PC-9 (cell line): ENCODE measurements at regions not wholly inside any gene's neighbourhood (a gene's known extent, or its start where the extent isn't known, plus 50 kb on each side); places are given as distances from the start of the nearest gene placed in this dataset.
"Not testable (repeated sequence)": the region's sequence is repeated elsewhere in the genome, so short reads cannot be mapped to it uniquely, and the experiment has no call there.

ENCODE experiments used
- BruUV-seq: library from RNA; stranded (reverse); fragments of 400-500 nt; replicated peaks from 2 replicates; lab custom pipeline; 2021; lab: Mats Ljungman, UMichigan
- CTCF ChIA-PET: fragments of 300-600 bp; sonication (Branson Sonifier 250); formaldehyde crosslinking; loops from one replicate; lab custom pipeline; 2022; ENCODE audit warnings: antibody characterized with exemption; lab: Charles Lee
- POLR2A ChIA-PET: fragments of 300-600 bp; sonication (Branson Sonifier 250); formaldehyde crosslinking; loops from one replicate; lab custom pipeline; 2022; ENCODE audit warnings: antibody characterized with exemption; ENCODE audit not compliant: unreplicated experiment; lab: Charles Lee
- DNase-seq, 2 experiments: peaks; one replicate each; pipeline versions ENCODE4 v3.0.0 to v3.0.0-alpha.2; 2015 to 2022; ENCODE audit warnings: mixed read lengths in 1 of 2
- H2AFZ ChIP-seq: fragments of 200-600 bp; sonication (generic); 2 replicates; pipeline ENCODE4 v1.8.1; 2017; ENCODE audit warnings: antibody characterized with exemption
- H3F3A ChIP-seq: fragments of 200-600 bp; sonication (generic); 2 replicates; pipeline ENCODE4 v1.8.1; 2017; ENCODE audit warnings: antibody characterized with exemption, mild to moderate bottlenecking, low read depth; ENCODE audit not compliant: insufficient read depth
- H3K27ac ChIP-seq: fragments of 200-600 bp; sonication (generic); 2 replicates; pipeline ENCODE4 v1.6.1; 2016; ENCODE audit warnings: mixed run types
- H3K27me3 ChIP-seq: fragments of 200-600 bp; sonication (generic); 2 replicates; pipeline ENCODE4 v1.6.1; 2016; ENCODE audit warnings: low read depth, mixed run types; ENCODE audit not compliant: insufficient read depth
- H3K36me3 ChIP-seq: fragments of 200-600 bp; sonication (generic); 2 replicates; pipeline ENCODE4 v1.6.1; 2016; ENCODE audit warnings: low read depth, mixed run types
- H3K4me1 ChIP-seq: fragments of 200-600 bp; sonication (generic); replicated peaks from 2 replicates; pipeline ENCODE4 v1.6.1; 2016; ENCODE audit warnings: mixed run types; ENCODE audit not compliant: insufficient read depth
- H3K4me2 ChIP-seq: fragments of 200-600 bp; sonication (generic); 2 replicates; pipeline ENCODE4 v1.6.1; 2017; ENCODE audit warnings: mixed run types
- H3K4me3 ChIP-seq: fragments of 200-600 bp; sonication (generic); 2 replicates; pipeline ENCODE4 v1.6.1; 2016; ENCODE audit warnings: mixed run types
- H3K79me2 ChIP-seq: fragments of 200-600 bp; sonication (generic); 2 replicates; pipeline ENCODE4 v1.6.1; 2017; ENCODE audit warnings: low read depth, mixed run types
- H3K9me2 ChIP-seq: fragments of 200-600 bp; sonication (generic); 2 replicates; pipeline ENCODE4 v1.8.1; 2017; ENCODE audit warnings: mild to moderate bottlenecking; ENCODE audit not compliant: insufficient read depth
- H3K9me3 ChIP-seq: fragments of 200-600 bp; sonication (generic); 2 replicates; pipeline ENCODE4 v1.8.1; 2016; ENCODE audit warnings: low read depth; ENCODE audit not compliant: insufficient read depth
- H4K20me1 ChIP-seq: fragments of 200-600 bp; sonication (generic); 2 replicates; pipeline ENCODE4 v1.8.1; 2017; ENCODE audit not compliant: insufficient read depth
- EZH2 ChIP-seq: fragments of 200-600 bp; sonication (generic); IDR thresholded peaks from 2 replicates; pipeline ENCODE4 v1.8.0; 2017; ENCODE audit warnings: antibody characterized with exemption, low read depth
- intact Hi-C: fragments of 100-400 bp; cut with micrococcal nuclease; formaldehyde crosslinking; loops from one replicate; pipeline ENCODE4 v1.10.0; 2022; ENCODE audit not compliant: unreplicated experiment
- TF ChIP-seq, protein P1 (sequence below): fragments of 200-600 bp; sonication (generic); conservative IDR thresholded peaks from 2 replicates; pipeline ENCODE4 v1.6.1; 2017; ENCODE audit warnings: mixed run types, antibody characterized with exemption, mild to moderate bottlenecking, moderate library complexity

DNA sequence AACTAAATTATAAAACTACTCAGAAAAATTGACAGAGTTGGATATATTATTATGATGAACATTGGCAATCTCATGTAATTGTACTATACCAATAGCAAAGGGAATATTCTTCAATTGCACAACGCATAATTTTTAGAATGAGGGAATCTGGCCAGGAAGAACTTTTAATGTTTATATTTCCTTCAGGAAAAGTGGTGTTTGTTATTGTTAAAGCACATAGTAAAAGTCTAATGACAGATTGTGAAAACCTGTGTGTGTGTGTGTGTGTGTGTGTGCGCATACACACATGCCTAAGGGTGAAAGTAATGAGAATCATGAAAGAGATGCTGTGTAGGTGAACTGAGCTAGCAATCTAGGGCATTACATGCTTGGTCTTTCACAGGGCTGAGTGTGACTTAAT, 877.7 kb downstream of the SLC6A15 start:
- intact Hi-C loops = no loop called here
- Histone ChIP-seq H3F3A (no peaks in the 10 kb centered on the region), H3K27me3 (no peaks in the 10 kb centered on the region), H3K36me3 (no peaks in the 10 kb centered on the region), H3K4me1 (no peaks in the 10 kb centered on the region), H3K9me3 (peaks cover 4% of the 10 kb centered on the region; the same call in 1 of the 2 replicates), H3K4me2 (no peak overlapping the region), H3K27ac (no peak overlapping the region), H3K9me2 (no peaks in the 10 kb centered on the region), H4K20me1 (no peaks in the 10 kb centered on the region), H2AFZ (no peak overlapping the region), H3K4me3 (no peak overlapping the region), H3K79me2 (no peaks in the 10 kb centered on the region)
- ChIA-PET POLR2A (no interaction called here), CTCF (no interaction called here)
- TF ChIP-seq, protein P1, sequence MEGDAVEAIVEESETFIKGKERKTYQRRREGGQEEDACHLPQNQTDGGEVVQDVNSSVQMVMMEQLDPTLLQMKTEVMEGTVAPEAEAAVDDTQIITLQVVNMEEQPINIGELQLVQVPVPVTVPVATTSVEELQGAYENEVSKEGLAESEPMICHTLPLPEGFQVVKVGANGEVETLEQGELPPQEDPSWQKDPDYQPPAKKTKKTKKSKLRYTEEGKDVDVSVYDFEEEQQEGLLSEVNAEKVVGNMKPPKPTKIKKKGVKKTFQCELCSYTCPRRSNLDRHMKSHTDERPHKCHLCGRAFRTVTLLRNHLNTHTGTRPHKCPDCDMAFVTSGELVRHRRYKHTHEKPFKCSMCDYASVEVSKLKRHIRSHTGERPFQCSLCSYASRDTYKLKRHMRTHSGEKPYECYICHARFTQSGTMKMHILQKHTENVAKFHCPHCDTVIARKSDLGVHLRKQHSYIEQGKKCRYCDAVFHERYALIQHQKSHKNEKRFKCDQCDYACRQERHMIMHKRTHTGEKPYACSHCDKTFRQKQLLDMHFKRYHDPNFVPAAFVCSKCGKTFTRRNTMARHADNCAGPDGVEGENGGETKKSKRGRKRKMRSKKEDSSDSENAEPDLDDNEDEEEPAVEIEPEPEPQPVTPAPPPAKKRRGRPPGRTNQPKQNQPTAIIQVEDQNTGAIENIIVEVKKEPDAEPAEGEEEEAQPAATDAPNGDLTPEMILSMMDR = no peak
- TF ChIP-seq EZH2 = no peak
- no TSS peak for BruUV-seq
- no peak for DNase-seq

DNA sequence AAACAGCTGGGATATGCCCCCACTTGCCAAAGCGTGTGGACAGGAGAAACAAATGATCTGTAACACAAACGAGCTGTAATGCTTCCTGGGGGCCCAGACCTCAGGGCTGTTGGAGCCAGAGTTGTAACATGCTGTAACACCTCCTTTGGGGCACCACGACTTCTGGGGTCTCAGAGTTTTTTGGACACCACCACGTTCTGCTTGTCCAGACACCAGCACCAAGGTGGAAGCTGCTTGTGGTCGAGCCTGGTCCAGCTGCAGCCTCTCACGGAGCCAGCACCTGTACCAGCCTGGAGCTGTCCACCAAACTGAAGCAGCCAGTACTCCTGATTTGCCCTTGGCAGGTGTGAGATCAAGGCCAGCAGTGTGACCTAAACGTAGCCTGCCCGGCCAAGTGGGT, 879.4 kb downstream of the SLC6A15 start:
- Histone ChIP-seq H3K27ac (no peak overlapping the region), H3K9me2 (no peaks in the 10 kb centered on the region), H3K4me1 (no peaks in the 10 kb centered on the region), H3K79me2 (no peaks in the 10 kb centered on the region), H3K4me2 (no peak overlapping the region), H3K4me3 (no peak overlapping the region), H4K20me1 (no peaks in the 10 kb centered on the region), H3K36me3 (no peaks in the 10 kb centered on the region), H3K9me3 (peaks cover 4% of the 10 kb centered on the region; the same call in 1 of the 2 replicates), H3F3A (no peaks in the 10 kb centered on the region), H2AFZ (no peak overlapping the region), H3K27me3 (no peaks in the 10 kb centered on the region)
- ChIA-PET CTCF (no interaction called here), POLR2A (no interaction called here)
- intact Hi-C loops = no loop called here
- no TSS peak for BruUV-seq
- no peak for DNase-seq
- TF ChIP-seq, protein P1 = no peak
- no peak for TF ChIP-seq EZH2

DNA sequence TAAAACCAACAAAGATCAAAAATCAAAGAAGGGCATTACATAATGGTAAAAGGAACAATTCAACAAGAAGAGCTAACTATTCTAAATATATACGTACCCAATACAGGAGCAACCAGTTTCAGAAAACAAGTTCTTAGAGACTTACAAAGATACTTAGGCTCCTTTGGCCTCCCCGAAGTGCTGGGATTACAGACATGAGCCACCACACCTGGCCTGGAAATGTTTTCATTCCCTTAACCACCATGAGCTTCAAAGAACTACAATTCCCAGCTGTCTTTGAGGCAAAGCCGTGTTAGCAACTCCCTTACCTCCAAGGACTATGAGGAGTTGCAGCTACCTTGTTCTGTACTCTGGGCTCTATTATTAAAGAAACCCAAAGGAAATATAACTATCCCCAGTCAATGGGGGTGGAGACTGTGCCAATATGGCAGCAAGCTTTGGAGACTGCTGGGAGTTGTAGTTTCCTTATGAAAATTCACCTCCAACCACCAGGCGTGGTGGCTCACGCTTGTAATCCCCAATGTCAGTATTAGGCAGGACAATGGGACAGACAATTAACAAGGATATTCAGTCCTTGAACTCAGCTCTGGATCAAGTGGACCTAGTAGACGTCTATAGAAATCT, 893.9 kb downstream of the SLC6A15 start:
- H3K4me3 ChIP-seq, POLR2A ChIA-PET, H3K4me1 ChIP-seq, H3K27me3 ChIP-seq, H3K9me2 ChIP-seq, BruUV-seq, H4K20me1 ChIP-seq, H3K79me2 ChIP-seq, H3F3A ChIP-seq, intact Hi-C loops, H3K27ac ChIP-seq, H2AFZ ChIP-seq, H3K9me3 ChIP-seq, CTCF ChIA-PET, H3K4me2 ChIP-seq, H3K36me3 ChIP-seq, DNase-seq: not testable (repeated sequence)

DNA sequence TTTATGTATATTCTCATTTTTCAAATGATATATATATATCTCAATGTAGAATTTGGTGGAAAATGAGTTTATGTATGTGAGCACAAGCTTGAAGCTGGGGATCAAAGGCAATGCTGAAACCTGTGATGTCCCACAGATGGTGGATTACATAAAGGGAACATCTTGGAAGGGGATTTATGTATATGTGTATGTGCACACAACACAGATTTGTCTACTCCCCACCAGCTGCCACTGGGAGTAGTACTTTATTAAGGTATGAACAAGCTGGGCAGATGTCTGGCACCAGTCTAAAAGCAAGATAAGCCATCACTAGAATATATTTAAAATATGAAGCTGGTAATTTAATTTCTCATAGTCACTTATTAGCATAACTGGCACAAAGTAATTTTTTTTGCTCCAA, 895.6 kb downstream of the SLC6A15 start:
- Histone ChIP-seq H3K27me3 (no peaks in the 10 kb centered on the region), H3K9me2 (no peaks in the 10 kb centered on the region), H2AFZ (no peak overlapping the region), H4K20me1 (no peaks in the 10 kb centered on the region), H3F3A (no peaks in the 10 kb centered on the region), H3K4me1 (no peaks in the 10 kb centered on the region), H3K27ac (no peak overlapping the region), H3K4me3 (no peak overlapping the region), H3K9me3 (no peaks in the 10 kb centered on the region), H3K79me2 (no peaks in the 10 kb centered on the region), H3K4me2 (no peak overlapping the region), H3K36me3 (no peaks in the 10 kb centered on the region)
- BruUV-seq = no TSS peak
- ChIA-PET CTCF (no interaction called here), POLR2A (no interaction called here)
- TF ChIP-seq, protein P1 = no peak
- no peak for TF ChIP-seq EZH2
- no peak for DNase-seq
- intact Hi-C loops = no loop called here
